Neuronal stem cell (in vitro differentiated cells): ENCODE measurements at regions not wholly inside any gene's neighbourhood (a gene's known extent, or its start where the extent isn't known, plus 50 kb on each side); places are given as distances from the start of the nearest gene placed in this dataset.

Source experiments
- DNase-seq: peaks from one replicate; pipeline ENCODE4 v3.0.0-alpha.2; 2013; ENCODE audit warnings: low spot score
- H2AFZ ChIP-seq: one replicate; pipeline ENCODE4 v1.6.1; 2013; ENCODE audit warnings: mild to moderate bottlenecking, low read length, inconsistent platforms
- H2AK5ac ChIP-seq: 2 replicates; pipeline ENCODE4 v1.6.1; 2013; ENCODE audit warnings: low read depth, mild to moderate bottlenecking, inconsistent platforms, low read length, moderate library complexity, mixed read lengths
- H2BK120ac ChIP-seq: 2 replicates; pipeline ENCODE4 v1.6.1; 2013; ENCODE audit warnings: low read depth, mild to moderate bottlenecking, inconsistent platforms, low read length, moderate library complexity, mixed read lengths
- H2BK12ac ChIP-seq: one replicate; pipeline ENCODE4 v1.6.1; 2013; ENCODE audit warnings: low read length, inconsistent platforms
- H2BK15ac ChIP-seq: 2 replicates; pipeline ENCODE4 v1.6.1; 2013; ENCODE audit warnings: mild to moderate bottlenecking, low read length, inconsistent platforms, mixed read lengths
- H2BK5ac ChIP-seq: one replicate; pipeline ENCODE4 v1.6.1; 2013; ENCODE audit warnings: inconsistent platforms, mild to moderate bottlenecking, low read length, moderate library complexity
- H3K14ac ChIP-seq: one replicate; pipeline ENCODE4 v1.6.1; 2013; ENCODE audit warnings: low read length, inconsistent platforms
- H3K18ac ChIP-seq: 2 replicates; pipeline ENCODE4 v1.6.1; 2013; ENCODE audit warnings: low read length, inconsistent platforms
- H3K23ac ChIP-seq: 2 replicates; pipeline ENCODE4 v1.6.1; 2013; ENCODE audit warnings: low read depth, mild to moderate bottlenecking, mixed read lengths, low read length, inconsistent platforms; ENCODE audit not compliant: poor library complexity
- H3K27ac ChIP-seq: replicated peaks from 3 replicates; pipeline ENCODE4 v1.5.1; 2013; ENCODE audit warnings: low read length, inconsistent platforms
- H3K27me3 ChIP-seq, 3 experiments: 2 replicates each; pipeline ENCODE4 v1.6.1; 2013; ENCODE audit warnings: low read length in 3 of 3, mild to moderate bottlenecking in 2 of 3, inconsistent platforms in 1 of 3, low read depth in 1 of 3, mixed read lengths in 1 of 3, moderate library complexity in 1 of 3; ENCODE audit not compliant: control insufficient read depth in 3 of 3, insufficient read depth in 3 of 3
- H3K36me3 ChIP-seq, 2 donors: replicated peaks in 1 of 2; 2 replicates each; pipeline ENCODE4 v1.6.1; 2013; ENCODE audit warnings: low read length in 2 of 2; ENCODE audit not compliant: control insufficient read depth in 2 of 2, insufficient read depth in 2 of 2
- H3K4ac ChIP-seq: 2 replicates; pipeline ENCODE4 v1.6.1; 2013; ENCODE audit warnings: inconsistent platforms, mild to moderate bottlenecking, low read length, moderate library complexity
- H3K4me1 ChIP-seq, 2 donors: 1 replicate in 1 of 2; 2 replicates in 1 of 2; pipeline ENCODE4 v1.6.1; 2013; ENCODE audit warnings: low read length in 2 of 2, low read depth in 1 of 2; ENCODE audit not compliant: control insufficient read depth in 2 of 2, insufficient read depth in 1 of 2
- H3K4me2 ChIP-seq: one replicate; pipeline ENCODE4 v1.6.1; 2013; ENCODE audit warnings: mild to moderate bottlenecking, low read length, inconsistent platforms; ENCODE audit not compliant: insufficient read depth, poor library complexity, severe bottlenecking
- H3K4me3 ChIP-seq, 2 donors: 2 replicates each; pipeline ENCODE4 v1.5.1; 2013; ENCODE audit warnings: low read length in 2 of 2, mild to moderate bottlenecking in 2 of 2, inconsistent platforms in 1 of 2, moderate library complexity in 1 of 2
- H3K79me1 ChIP-seq: one replicate; pipeline ENCODE4 v1.6.1; 2013; ENCODE audit warnings: low read depth, mild to moderate bottlenecking, inconsistent platforms, low read length, moderate library complexity
- H3K9ac ChIP-seq: one replicate; pipeline ENCODE4 v1.6.1; 2013; ENCODE audit warnings: mild to moderate bottlenecking, low read depth, low read length, inconsistent platforms; ENCODE audit not compliant: poor library complexity
- H3K9me3 ChIP-seq, 2 donors: replicated peaks in 1 of 2; 2 replicates each; pipeline versions ENCODE3 to v1.6.1; 2013; ENCODE audit warnings: low read length in 2 of 2, mild to moderate bottlenecking in 2 of 2, inconsistent platforms in 1 of 2, low read depth in 1 of 2, mixed read lengths in 1 of 2, moderate library complexity in 1 of 2; ENCODE audit not compliant: control insufficient read depth in 2 of 2, insufficient read depth in 1 of 2
- H4K8ac ChIP-seq: one replicate; pipeline ENCODE4 v1.6.1; 2013; ENCODE audit warnings: low read depth, mild to moderate bottlenecking, inconsistent platforms, low read length, moderate library complexity
- H4K91ac ChIP-seq: one replicate; pipeline ENCODE4 v1.6.1; 2013; ENCODE audit warnings: low read length, low read depth, mild to moderate bottlenecking, inconsistent platforms; ENCODE audit not compliant: poor library complexity
- WGBS, 2 donors: extraction: QIAGEN DNeasy Blood & Tissue Kit; methylation state at CpG; one replicate each; pipeline ENCODE4 v1.1.7; 2013; ENCODE audit warnings: missing lambda C conversion rate in 2 of 2, mixed read lengths in 1 of 2; ENCODE audit not compliant: insufficient read length in 2 of 2, insufficient replicate concordance in 1 of 2; ENCODE audit errors: extremely low coverage in 2 of 2; 5-methylcytosine and 5-hydroxymethylcytosine counted together

- Histone ChIP-seq H3K4me1 (no peaks in the 10 kb centered on the region), H3K79me1 (no peaks in the 10 kb centered on the region), H2BK15ac (no peak overlapping the region), H2AFZ (no peak overlapping the region), H3K14ac (no peak overlapping the region), H3K4ac (no peak overlapping the region), H3K27ac (no peak overlapping the region), H3K4me2 (no peak overlapping the region), H3K18ac (no peak overlapping the region), H4K91ac (no peak overlapping the region), H3K4me3 (no peak overlapping the region), H4K8ac (no peak overlapping the region), H3K23ac (no peak overlapping the region), H3K27me3 (no peaks in the 10 kb centered on the region), H2AK5ac (no peak overlapping the region), H2BK120ac (no peak overlapping the region), H2BK12ac (no peak overlapping the region), H3K9ac (no peak overlapping the region), H3K36me3 (no peaks in the 10 kb centered on the region), H3K9me3 (peaks cover 0 to 2% of the 10 kb centered on the region in 2 donors), H2BK5ac (no peak overlapping the region)
- DNase-seq, result no peak
These were observed 923.9 kb downstream of the CDH18 start for GRCh38 chr5:19064094-19064493.

DNA sequence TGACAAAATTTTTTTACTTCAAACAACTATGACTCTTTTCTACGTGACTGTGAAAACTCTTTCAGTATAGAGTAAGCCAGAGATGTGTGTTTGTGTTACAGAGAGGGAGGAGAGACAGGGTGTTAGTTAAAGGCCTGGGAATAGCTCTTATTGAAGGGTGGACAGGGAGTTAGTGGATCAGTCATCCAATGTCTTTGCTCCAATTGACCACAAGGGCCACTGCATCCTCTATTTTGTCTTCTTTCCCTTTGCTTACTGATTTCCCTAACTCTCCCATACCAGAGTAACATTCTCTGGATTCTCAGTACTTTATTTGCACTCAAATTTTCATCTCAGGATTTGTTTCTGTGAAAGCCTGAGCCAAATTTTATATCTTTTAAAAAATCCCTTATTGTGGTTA is 920.3 kb downstream of the CDH18 start:
- Histone ChIP-seq H2BK15ac (no peak overlapping the region), H3K9ac (no peak overlapping the region), H3K14ac (no peak overlapping the region), H3K79me1 (no peaks in the 10 kb centered on the region), H2AFZ (no peak overlapping the region), H3K9me3 (no peaks in the 10 kb centered on the region), H2BK5ac (no peak overlapping the region), H4K91ac (no peak overlapping the region), H3K27me3 (no peaks in the 10 kb centered on the region), H2BK12ac (no peak overlapping the region), H3K4ac (no peak overlapping the region), H2BK120ac (no peak overlapping the region), H2AK5ac (no peak overlapping the region), H3K23ac (no peak overlapping the region), H3K18ac (no peak overlapping the region), H3K4me3 (no peak overlapping the region), H3K4me1 (no peaks in the 10 kb centered on the region), H4K8ac (no peak overlapping the region), H3K36me3 (no peaks in the 10 kb centered on the region), H3K4me2 (no peak overlapping the region), H3K27ac (no peak overlapping the region)
- DNase-seq, result no peak
- WGBS, 2 donors, result no CpG with 5 or more reads among the region's 1 CpG

- H3K18ac ChIP-seq, result no peak overlapping the region
- no peak overlapping the region for H3K23ac ChIP-seq
- H2AFZ ChIP-seq, result no peak overlapping the region
- H3K9me3 ChIP-seq, result no peaks in the 10 kb centered on the region
- no peaks in the 10 kb centered on the region for H3K79me1 ChIP-seq
- H3K36me3 ChIP-seq, result no peaks in the 10 kb centered on the region
- H2BK120ac ChIP-seq, result no peak overlapping the region
- no peak overlapping the region for H4K91ac ChIP-seq
- no peak overlapping the region for H2BK15ac ChIP-seq
- no peaks in the 10 kb centered on the region for H3K27me3 ChIP-seq
- no peaks in the 10 kb centered on the region for H3K4me1 ChIP-seq
- H3K27ac ChIP-seq, result no peak overlapping the region
- H3K9ac ChIP-seq, result no peak overlapping the region
- H3K4me3 ChIP-seq, result no peak overlapping the region
- no peak overlapping the region for H3K14ac ChIP-seq
- no peak overlapping the region for H3K4me2 ChIP-seq
- H2AK5ac ChIP-seq, result no peak overlapping the region
- H4K8ac ChIP-seq, result no peak overlapping the region
- H2BK12ac ChIP-seq, result no peak overlapping the region
- DNase-seq, result no peak
- H2BK5ac ChIP-seq, result no peak overlapping the region
- H3K4ac ChIP-seq, result no peak overlapping the region
These were observed 889.6 kb downstream of the CDH18 start for GRCh38 chr5:19098434-19098833.

DNA sequence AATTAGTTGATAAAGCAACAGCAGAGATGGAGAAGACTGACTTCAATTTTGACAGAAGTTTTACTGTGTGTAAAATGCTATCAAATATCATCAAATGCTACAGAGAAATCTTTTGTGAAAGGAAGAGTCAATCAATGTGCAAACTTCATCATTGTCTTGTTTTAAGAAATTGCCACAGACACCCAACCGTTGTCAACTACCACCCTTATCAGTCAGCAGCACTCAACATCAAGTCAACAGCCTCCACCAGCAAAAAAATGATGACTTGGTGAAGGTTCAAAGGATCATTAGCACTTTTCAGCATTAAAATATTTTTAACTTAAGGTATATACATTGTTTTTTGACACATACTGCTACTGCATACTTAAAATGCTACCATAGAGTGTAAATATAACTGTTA is 888.8 kb downstream of the CDH18 start:
- Histone ChIP-seq H2BK5ac (no peak overlapping the region), H3K14ac (no peak overlapping the region), H2AK5ac (no peak overlapping the region), H3K27ac (no peak overlapping the region), H2BK120ac (no peak overlapping the region), H3K4me3 (no peak overlapping the region), H3K4ac (no peak overlapping the region), H2BK12ac (no peak overlapping the region), H3K9ac (no peak overlapping the region), H3K9me3 (no peaks in the 10 kb centered on the region), H3K23ac (no peak overlapping the region), H2AFZ (no peak overlapping the region), H3K4me1 (no peaks in the 10 kb centered on the region), H3K4me2 (no peak overlapping the region), H3K79me1 (no peaks in the 10 kb centered on the region), H4K8ac (no peak overlapping the region), H2BK15ac (no peak overlapping the region), H3K36me3 (no peaks in the 10 kb centered on the region), H3K18ac (no peak overlapping the region), H4K91ac (no peak overlapping the region), H3K27me3 (no peaks in the 10 kb centered on the region)
- DNase-seq, result no peak
- no CpG with 5 or more reads among the region's 1 CpG for WGBS, 2 donors
